Type B pancreatic cell (in vitro differentiated cells): ENCODE measurements at regions not wholly inside any gene's neighbourhood (a gene's known extent, or its start where the extent isn't known, plus 50 kb on each side); places are given as distances from the start of the nearest gene placed in this dataset.

Experiments
- DNase-seq: peaks from one replicate; pipeline ENCODE4 v3.0.0; 2021; ENCODE audit warnings: mixed read lengths; ENCODE audit not compliant: unreplicated experiment; ENCODE audit errors: extremely low spot score
- H3K27ac Mint-ChIP-seq: 2 replicates; pipeline ENCODE4 v1.8.0; 2021; ENCODE audit warnings: mild to moderate bottlenecking, mixed read lengths
- H3K27me3 Mint-ChIP-seq: 2 replicates; pipeline ENCODE4 v1.8.0; 2021; ENCODE audit warnings: mixed read lengths
- H3K36me3 Mint-ChIP-seq: 2 replicates; pipeline ENCODE4 v1.8.0; 2021; ENCODE audit warnings: mixed read lengths
- H3K4me1 Mint-ChIP-seq: one replicate; pipeline ENCODE4 v1.8.0; 2021; ENCODE audit warnings: mixed read lengths; ENCODE audit not compliant: unreplicated experiment
- H3K4me3 Mint-ChIP-seq: 2 replicates; pipeline ENCODE4 v1.8.0; 2021; ENCODE audit warnings: mild to moderate bottlenecking, mixed read lengths
- H3K9me3 Mint-ChIP-seq: 2 replicates; pipeline ENCODE4 v1.8.0; 2021; ENCODE audit warnings: mixed read lengths
- CTCF ChIP-seq: fragments of 200-600 bp; sonication (generic); conservative IDR thresholded peaks from 2 replicates; pipeline ENCODE4 v1.5.0; 2021; ENCODE audit warnings: antibody characterized with exemption, mild to moderate bottlenecking

- no peaks in the 10 kb centered on the region for H3K36me3 Mint-ChIP-seq
- no peak overlapping the region for H3K4me3 Mint-ChIP-seq
- no peak for TF ChIP-seq CTCF
- peaks cover 3% of the 10 kb centered on the region for H3K4me1 Mint-ChIP-seq
- peaks cover 4% of the 10 kb centered on the region for H3K9me3 Mint-ChIP-seq
- no peak for DNase-seq
- no peak overlapping the region for H3K27ac Mint-ChIP-seq
- H3K27me3 Mint-ChIP-seq, result peaks cover 5% of the 10 kb centered on the region
Measured at GRCh38 chr2:47636596-47637264, 65.9 kb upstream of the KCNK12 start.

- no peaks in the 10 kb centered on the region for H3K36me3 Mint-ChIP-seq
- peaks cover 4% of the 10 kb centered on the region for H3K9me3 Mint-ChIP-seq
- no peak overlapping the region for H3K27ac Mint-ChIP-seq
- no peak for TF ChIP-seq CTCF
- H3K4me1 Mint-ChIP-seq, result peaks cover 6% of the 10 kb centered on the region
- no peak overlapping the region for H3K4me3 Mint-ChIP-seq
- DNase-seq, result no peak
- H3K27me3 Mint-ChIP-seq, result peaks cover 3% of the 10 kb centered on the region
Measured at GRCh38 chr2:47636176-47636575, 65.4 kb upstream of the KCNK12 start.

DNA sequence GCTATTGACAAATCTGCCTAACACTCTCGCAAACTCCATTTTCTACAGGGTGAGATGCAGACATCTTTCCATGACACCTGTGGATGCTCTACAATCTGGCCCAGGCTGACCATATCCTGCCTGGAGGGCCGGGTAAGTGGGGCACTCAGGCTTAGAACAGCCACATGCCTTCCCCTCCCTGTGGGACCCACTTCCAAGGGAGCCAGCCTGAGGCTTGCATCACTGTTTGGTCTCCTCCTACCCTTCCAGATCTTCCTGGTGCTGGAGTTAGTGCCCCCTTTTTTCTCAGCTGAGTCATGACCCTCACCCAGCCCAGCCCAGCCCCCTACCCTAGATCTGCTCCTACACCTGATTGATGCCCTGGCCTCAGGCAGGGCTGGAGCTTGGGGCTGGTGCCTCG, 62.0 kb upstream of the KCNK12 start:
- H3K36me3 Mint-ChIP-seq, result no peaks in the 10 kb centered on the region
- TF ChIP-seq CTCF, result no peak
- peaks cover 5% of the 10 kb centered on the region for H3K27me3 Mint-ChIP-seq
- no peak overlapping the region for H3K27ac Mint-ChIP-seq
- DNase-seq, result no peak
- H3K9me3 Mint-ChIP-seq, result no peaks in the 10 kb centered on the region
- no peak overlapping the region for H3K4me3 Mint-ChIP-seq
- peaks cover 6% of the 10 kb centered on the region for H3K4me1 Mint-ChIP-seq

GRCh38 chr2:47631792-47632398, 61.1 kb upstream of the KCNK12 start:
- no peak overlapping the region for H3K4me3 Mint-ChIP-seq

GRCh38 chr2:47631306-47631705, 60.5 kb upstream of the KCNK12 start:
- Mint-ChIP-seq H3K9me3 (no peaks in the 10 kb centered on the region), H3K27me3 (peaks cover 2% of the 10 kb centered on the region)

More at GRCh38 chr2:47631792-47632398, 61.1 kb upstream of the KCNK12 start:
- Mint-ChIP-seq H3K9me3 (no peaks in the 10 kb centered on the region), H3K36me3 (no peaks in the 10 kb centered on the region), H3K27ac (no peak overlapping the region), H3K4me1 (peaks cover 6% of the 10 kb centered on the region), H3K27me3 (peaks cover 2% of the 10 kb centered on the region)
- TF ChIP-seq CTCF, result no peak
- no peak for DNase-seq

More at GRCh38 chr2:47631306-47631705, 60.5 kb upstream of the KCNK12 start:
- no peak for TF ChIP-seq CTCF
- H3K4me1 Mint-ChIP-seq, result peaks cover 6% of the 10 kb centered on the region
- H3K36me3 Mint-ChIP-seq, result no peaks in the 10 kb centered on the region
- no peak overlapping the region for H3K27ac Mint-ChIP-seq
- H3K4me3 Mint-ChIP-seq, result no peak overlapping the region
- DNase-seq, result no peak
